Uterus (tissue), 3 donors: ENCODE measurements at regions not wholly inside any gene's neighbourhood (a gene's known extent, or its start where the extent isn't known, plus 50 kb on each side); places are given as distances from the start of the nearest gene placed in this dataset.

Experiments used
- DNase-seq, 2 donors: peaks; one replicate each; pipeline ENCODE4 v3.0.0-alpha.2; 2019 to 2020
- H3K27ac ChIP-seq, 2 donors: fragments of 200-600 bp; sonication (generic); 1 replicate in 1 of 2; 2 replicates in 1 of 2; pipeline ENCODE4 v1.5.1; 2016 to 2018
- H3K27me3 ChIP-seq, 2 donors: fragments of 200-600 bp; sonication (generic); one replicate each; pipeline ENCODE4 v1.5.1; 2018 to 2019; ENCODE audit warnings: control low read depth in 1 of 2
- H3K36me3 ChIP-seq, 2 donors: fragments of 200-600 bp; sonication (generic); one replicate each; pipeline ENCODE4 v1.5.1; 2019; ENCODE audit warnings: control low read depth in 1 of 2
- H3K4me1 ChIP-seq, 2 donors: fragments of 200-600 bp; sonication (generic); one replicate each; pipeline ENCODE4 v1.5.1; 2018 to 2019; ENCODE audit warnings: control low read depth in 1 of 2
- H3K4me3 ChIP-seq, 2 donors: fragments of 200-600 bp; sonication (generic); 1 replicate in 1 of 2; 2 replicates in 1 of 2; pipeline ENCODE4 v1.5.1; 2018 to 2019; ENCODE audit warnings: mild to moderate bottlenecking in 1 of 2
- H3K9me3 ChIP-seq, 2 donors: fragments of 200-600 bp; sonication (generic); one replicate each; pipeline ENCODE4 v1.5.1; 2019; ENCODE audit warnings: control low read depth in 1 of 2
- POLR2A ChIP-seq, 2 donors: fragments of 450-650 bp; IDR thresholded peaks; one replicate each; pipeline ENCODE4 v1.6.1; 2016; ENCODE audit warnings: antibody characterized with exemption in 2 of 2, mild to moderate bottlenecking in 1 of 2, moderate library complexity in 1 of 2
- intact Hi-C: fragments of 100-400 bp; cut with DNase I; formaldehyde crosslinking; loops from one replicate; pipeline ENCODE4 v1.15.1; 2023; ENCODE audit warnings: low total_unique reads
- TF ChIP-seq, protein P1 (sequence below), 4 experiments: fragments of 200-600 bp in 2 of 4; fragments of 450-650 bp in 2 of 4; sonication (generic) in 2 of 4; IDR thresholded peaks; one replicate each; pipeline ENCODE4 v1.5.1; 2016 to 2019; ENCODE audit warnings: antibody characterized with exemption in 4 of 4, mild to moderate bottlenecking in 2 of 4, moderate library complexity in 1 of 4
- donor health status: DM: yes; HTN: yes; CAD: no.

DNA sequence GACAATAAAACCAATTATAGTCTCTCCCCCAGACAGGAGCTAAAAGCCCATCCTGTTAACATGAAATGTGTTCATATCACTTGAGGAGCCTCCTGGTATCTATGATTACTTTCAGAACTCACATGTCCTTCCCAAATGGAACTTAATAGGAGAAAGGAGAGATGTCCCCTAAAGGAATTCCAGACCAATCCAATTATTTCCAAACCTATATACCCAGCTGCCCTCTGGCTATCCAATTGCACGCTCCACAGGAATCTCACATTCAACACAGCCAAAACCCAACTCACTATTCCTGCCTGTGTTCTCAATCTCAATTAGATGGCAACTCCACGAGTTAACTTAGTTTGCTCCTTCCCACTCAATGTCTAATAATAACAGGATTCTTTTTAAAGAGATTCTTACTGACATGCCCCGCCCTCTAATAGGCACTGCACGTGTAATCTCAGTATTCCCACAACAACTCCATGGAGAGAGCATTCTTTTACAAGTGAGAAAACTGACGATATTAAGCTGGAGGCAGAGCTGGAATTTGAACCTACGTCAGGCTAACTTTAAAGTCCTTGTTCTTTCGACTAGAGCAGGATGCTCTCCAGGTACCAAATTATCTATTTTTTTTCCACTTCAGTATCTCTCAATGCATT lies 59.1 kb upstream of the SEC16B start:
- Histone ChIP-seq H3K9me3 (no peaks in the 10 kb centered on the region), H3K27me3 (no peaks in the 10 kb centered on the region), H3K4me3 (no peak overlapping the region), H3K27ac (no peak overlapping the region), H3K4me1 (no peaks in the 10 kb centered on the region), H3K36me3 (no peaks in the 10 kb centered on the region)
- no peak for DNase-seq
- TF ChIP-seq, protein P1, sequence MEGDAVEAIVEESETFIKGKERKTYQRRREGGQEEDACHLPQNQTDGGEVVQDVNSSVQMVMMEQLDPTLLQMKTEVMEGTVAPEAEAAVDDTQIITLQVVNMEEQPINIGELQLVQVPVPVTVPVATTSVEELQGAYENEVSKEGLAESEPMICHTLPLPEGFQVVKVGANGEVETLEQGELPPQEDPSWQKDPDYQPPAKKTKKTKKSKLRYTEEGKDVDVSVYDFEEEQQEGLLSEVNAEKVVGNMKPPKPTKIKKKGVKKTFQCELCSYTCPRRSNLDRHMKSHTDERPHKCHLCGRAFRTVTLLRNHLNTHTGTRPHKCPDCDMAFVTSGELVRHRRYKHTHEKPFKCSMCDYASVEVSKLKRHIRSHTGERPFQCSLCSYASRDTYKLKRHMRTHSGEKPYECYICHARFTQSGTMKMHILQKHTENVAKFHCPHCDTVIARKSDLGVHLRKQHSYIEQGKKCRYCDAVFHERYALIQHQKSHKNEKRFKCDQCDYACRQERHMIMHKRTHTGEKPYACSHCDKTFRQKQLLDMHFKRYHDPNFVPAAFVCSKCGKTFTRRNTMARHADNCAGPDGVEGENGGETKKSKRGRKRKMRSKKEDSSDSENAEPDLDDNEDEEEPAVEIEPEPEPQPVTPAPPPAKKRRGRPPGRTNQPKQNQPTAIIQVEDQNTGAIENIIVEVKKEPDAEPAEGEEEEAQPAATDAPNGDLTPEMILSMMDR (IDR thresholded peaks at IDR 0.05), result no peak
- no peak for TF ChIP-seq POLR2A (IDR thresholded peaks at IDR 0.05)
- intact Hi-C loops, result no loop called here

DNA sequence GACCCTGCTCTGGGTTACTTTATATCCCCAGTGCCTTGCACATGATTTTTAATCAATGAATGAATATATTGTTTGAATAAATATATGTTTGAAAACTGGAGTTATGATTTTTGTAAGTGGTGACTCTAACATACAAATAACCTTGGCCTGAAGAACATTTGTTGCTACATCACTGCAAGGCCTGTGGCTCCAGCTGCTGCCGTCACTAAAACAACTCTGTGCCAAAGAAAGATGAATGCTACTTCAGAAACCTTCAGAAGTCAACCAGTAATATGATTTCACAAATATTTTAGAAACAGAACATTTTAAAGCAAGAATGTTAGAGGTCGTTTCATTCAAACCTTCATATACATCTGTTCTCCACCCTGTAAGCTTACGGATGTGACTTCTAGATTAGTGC lies 60.6 kb upstream of the SEC16B start:
- Histone ChIP-seq H3K9me3 (no peaks in the 10 kb centered on the region), H3K27me3 (no peaks in the 10 kb centered on the region), H3K4me1 (no peaks in the 10 kb centered on the region), H3K27ac (no peak overlapping the region), H3K4me3 (no peak overlapping the region), H3K36me3 (no peaks in the 10 kb centered on the region)
- intact Hi-C loops, result no loop called here
- no peak for TF ChIP-seq POLR2A (IDR thresholded peaks at IDR 0.05)
- TF ChIP-seq, protein P1 (IDR thresholded peaks at IDR 0.05), result no peak
- no peak for DNase-seq

DNA sequence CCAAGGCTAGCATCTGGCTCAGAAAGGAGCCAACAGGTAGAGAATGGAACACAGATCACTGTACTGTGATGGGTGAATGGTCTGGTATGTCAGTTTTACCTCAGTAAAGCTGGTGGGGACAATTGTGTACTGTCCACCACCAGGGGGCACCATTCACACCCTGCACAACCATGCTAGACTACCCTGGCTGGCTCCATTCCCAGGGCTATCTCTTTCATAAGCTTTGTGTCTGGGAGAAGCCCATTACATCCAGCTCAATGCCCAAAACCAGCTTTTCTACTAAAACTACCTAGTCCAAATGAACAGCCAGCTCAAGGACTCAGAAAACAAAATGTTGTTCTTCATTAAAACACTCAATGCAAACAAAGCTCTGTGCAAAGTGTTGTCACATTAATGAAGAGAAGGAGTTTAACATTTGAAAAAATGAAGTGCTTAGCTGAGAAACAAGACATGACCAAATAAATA lies 62.0 kb upstream of the RASAL2 start:
- TF ChIP-seq POLR2A (IDR thresholded peaks at IDR 0.05), result no peak
- TF ChIP-seq, protein P1 (IDR thresholded peaks at IDR 0.05), result peak; percentile 74 to 78 (median 76)

DNA sequence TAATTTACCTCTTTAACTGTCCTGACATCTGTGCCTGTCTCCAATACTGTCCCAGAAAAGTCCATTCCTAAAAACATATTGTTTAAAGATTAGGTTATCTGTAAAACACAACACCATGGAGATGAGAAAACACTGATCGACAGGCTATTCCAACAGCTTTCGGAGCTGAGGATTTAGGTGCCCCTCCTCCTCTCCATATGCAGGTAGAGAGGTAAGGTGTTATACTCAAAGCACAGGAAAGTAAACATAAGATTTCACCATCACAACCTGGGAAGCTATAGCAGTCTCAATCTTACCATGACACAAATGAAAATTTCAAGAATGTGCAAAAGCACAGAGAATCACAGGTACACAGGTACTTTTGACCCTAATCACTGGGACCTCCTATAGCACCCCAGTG lies 60.9 kb upstream of the RASAL2 start:
- TF ChIP-seq POLR2A (IDR thresholded peaks at IDR 0.05), result no peak
- TF ChIP-seq, protein P1 (IDR thresholded peaks at IDR 0.05), result no peak
- no peaks in the 10 kb centered on the region for H3K36me3 ChIP-seq
- H3K4me1 ChIP-seq, result no peaks in the 10 kb centered on the region
- intact Hi-C loops, result no loop called here
- no peak overlapping the region for H3K27ac ChIP-seq
- no peaks in the 10 kb centered on the region for H3K27me3 ChIP-seq
- no peaks in the 10 kb centered on the region for H3K9me3 ChIP-seq
- DNase-seq, result no peak
- no peak overlapping the region for H3K4me3 ChIP-seq

More for the DNA sequence above, 62.0 kb upstream of the RASAL2 start:
- H3K36me3 ChIP-seq, result no peaks in the 10 kb centered on the region
- DNase-seq, result peak; percentile 85 to 93
- H3K9me3 ChIP-seq, result no peaks in the 10 kb centered on the region
- intact Hi-C loops, result no loop called here
- no peaks in the 10 kb centered on the region for H3K4me1 ChIP-seq
- no peak overlapping the region for H3K4me3 ChIP-seq
- no peaks in the 10 kb centered on the region for H3K27me3 ChIP-seq
- no peak overlapping the region for H3K27ac ChIP-seq

DNA sequence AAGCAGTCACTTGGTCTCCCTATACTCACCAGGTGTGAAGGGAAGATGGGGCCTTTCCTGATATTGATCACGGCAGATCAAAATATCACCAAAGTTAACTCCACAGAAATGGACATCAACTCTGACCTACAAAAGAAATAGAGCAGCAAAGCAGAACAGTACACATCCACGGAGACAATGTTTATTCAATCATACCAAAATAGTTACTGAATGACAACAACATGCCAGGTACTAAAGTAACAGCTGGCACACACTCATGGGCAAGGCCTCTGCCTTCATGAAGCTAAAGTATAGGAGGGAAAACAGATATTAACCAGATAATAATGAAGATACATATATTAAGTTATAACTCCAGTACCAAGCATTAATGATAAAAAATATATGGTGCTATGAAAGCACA lies 59.2 kb upstream of the RASAL2 start:
- H3K27ac ChIP-seq, result no peak overlapping the region
- DNase-seq, result no peak
- no peaks in the 10 kb centered on the region for H3K27me3 ChIP-seq
- no peak for TF ChIP-seq POLR2A (IDR thresholded peaks at IDR 0.05)
- TF ChIP-seq, protein P1 (IDR thresholded peaks at IDR 0.05), result no peak
- H3K36me3 ChIP-seq, result no peaks in the 10 kb centered on the region
- intact Hi-C loops, result no loop called here
- H3K9me3 ChIP-seq, result no peaks in the 10 kb centered on the region
- H3K4me1 ChIP-seq, result no peaks in the 10 kb centered on the region
- no peak overlapping the region for H3K4me3 ChIP-seq
